GM19467 (cell line): ENCODE measurements at regions not wholly inside any gene's neighbourhood (a gene's known extent, or its start where the extent isn't known, plus 50 kb on each side); places are given as distances from the start of the nearest gene placed in this dataset.
"Not testable (repeated sequence)": the region's sequence is repeated elsewhere in the genome, so short reads cannot be mapped to it uniquely, and the experiment has no call there.

Experiments used
- ATAC-seq: cut with Tn5 transposase; IDR thresholded peaks from one replicate; pipeline ENCODE4 v1.9.1; 2021; ENCODE audit warnings: mild to moderate bottlenecking, moderate library complexity; ENCODE audit not compliant: unreplicated experiment

GRCh38 chr12:107607464-107608392 lies 77.9 kb upstream of the PWP1 start:
- no peak for ATAC-seq

GRCh38 chr12:107608779-107609178 lies 76.8 kb upstream of the PWP1 start:
- not testable (repeated sequence) for ATAC-seq

GRCh38 chr12:107610021-107610859 lies 75.4 kb upstream of the PWP1 start:
- ATAC-seq, result no peak

GRCh38 chr12:107612508-107612907 lies 73.1 kb upstream of the PWP1 start:
- no peak for ATAC-seq

GRCh38 chr12:107616941-107617340 lies 68.7 kb upstream of the PWP1 start:
- no peak for ATAC-seq

- no peak for ATAC-seq
Measured at GRCh38 chr12:107618106-107618505, 67.5 kb upstream of the PWP1 start.

- ATAC-seq, result no peak
Measured at GRCh38 chr12:107619831-107620230, 65.8 kb upstream of the PWP1 start.

GRCh38 chr12:107622001-107622400 lies 63.6 kb upstream of the PWP1 start:
- ATAC-seq, result no peak

GRCh38 chr12:107624493-107624892 lies 61.1 kb upstream of the PWP1 start:
- ATAC-seq, result no peak

GRCh38 chr12:107631715-107632114 lies 53.9 kb upstream of the PWP1 start:
- ATAC-seq, result no peak

- no peak for ATAC-seq
Measured at GRCh38 chr12:107632246-107632645, 53.4 kb upstream of the PWP1 start.

- ATAC-seq, result no peak
Measured at GRCh38 chr12:107634530-107634929, 51.1 kb upstream of the PWP1 start.

GRCh38 chr12:107635139-107635538 lies 50.5 kb upstream of the PWP1 start:
- ATAC-seq, result no peak
